Neural progenitor cell (in vitro differentiated cells): ENCODE measurements at regions not wholly inside any gene's neighbourhood (a gene's known extent, or its start where the extent isn't known, plus 50 kb on each side); places are given as distances from the start of the nearest gene placed in this dataset.

Experiments used
- DNase-seq: peaks from one replicate; pipeline ENCODE4 v3.0.0-alpha.2; 2016; ENCODE audit warnings: low spot score
- H2AFZ ChIP-seq: fragments of 200-600 bp; sonication (generic); replicated peaks from 2 replicates; pipeline ENCODE4 v1.6.1; 2016; ENCODE audit warnings: antibody characterized with exemption
- H3F3A ChIP-seq: fragments of 200-600 bp; sonication (generic); 2 replicates; pipeline ENCODE4 v1.6.1; 2016; ENCODE audit warnings: antibody characterized with exemption, low read depth
- H3K27ac ChIP-seq: fragments of 200-600 bp; sonication (generic); 2 replicates; pipeline ENCODE4 v1.5.1; 2016; ENCODE audit warnings: mild to moderate bottlenecking
- H3K27me3 ChIP-seq: fragments of 200-600 bp; sonication (generic); 2 replicates; pipeline ENCODE4 v1.6.1; 2016; ENCODE audit warnings: mild to moderate bottlenecking, moderate library complexity
- H3K36me3 ChIP-seq: fragments of 200-600 bp; sonication (generic); 2 replicates; pipeline ENCODE4 v1.5.1; 2016
- H3K4me1 ChIP-seq: fragments of 200-600 bp; sonication (generic); 2 replicates; pipeline ENCODE4 v1.6.1; 2016; ENCODE audit warnings: mixed run types
- H3K4me2 ChIP-seq: fragments of 200-600 bp; sonication (generic); 2 replicates; pipeline ENCODE4 v1.6.1; 2016
- H3K4me3 ChIP-seq: fragments of 200-600 bp; sonication (generic); 2 replicates; pipeline ENCODE4 v1.5.1; 2016
- H3K79me2 ChIP-seq: fragments of 200-600 bp; sonication (generic); 2 replicates; pipeline ENCODE4 v1.6.1; 2016; ENCODE audit warnings: low read depth
- H3K9ac ChIP-seq: fragments of 200-600 bp; sonication (generic); 2 replicates; pipeline ENCODE4 v1.6.1; 2016
- H3K9me3 ChIP-seq: fragments of 200-600 bp; sonication (generic); 2 replicates; pipeline ENCODE4 v1.5.1; 2016; ENCODE audit warnings: low read depth
- H4K20me1 ChIP-seq: fragments of 200-600 bp; sonication (generic); 2 replicates; pipeline ENCODE4 v1.6.1; 2016; ENCODE audit warnings: low read depth
- H3K27ac Mint-ChIP-seq: 3 replicates; pipeline ENCODE4 v1.8.0; 2021; ENCODE audit warnings: mixed read lengths
- H3K27me3 Mint-ChIP-seq: 2 replicates; pipeline ENCODE4 v1.8.0; 2022; ENCODE audit warnings: low read depth, mild to moderate bottlenecking, inconsistent platforms, moderate library complexity, mixed read lengths; ENCODE audit not compliant: insufficient read depth
- H3K36me3 Mint-ChIP-seq: 3 replicates; pipeline ENCODE4 v1.8.0; 2021; ENCODE audit warnings: mixed read lengths
- H3K4me1 Mint-ChIP-seq: 3 replicates; pipeline ENCODE4 v1.8.0; 2021; ENCODE audit warnings: mixed read lengths
- H3K4me3 Mint-ChIP-seq: 3 replicates; pipeline ENCODE4 v1.8.0; 2021; ENCODE audit warnings: mild to moderate bottlenecking, moderate library complexity, mixed read lengths
- H3K9me3 Mint-ChIP-seq: 3 replicates; pipeline ENCODE4 v1.8.0; 2020; ENCODE audit warnings: mixed read lengths
- EZH2 ChIP-seq: fragments of 200-600 bp; sonication (generic); IDR thresholded peaks from 2 replicates; pipeline ENCODE4 v1.6.1; 2017; ENCODE audit warnings: antibody characterized with exemption, mild to moderate bottlenecking, moderate library complexity
- EZH2phosphoT487 ChIP-seq: fragments of 200-600 bp; sonication (generic); IDR thresholded peaks from 2 replicates; pipeline ENCODE4 v1.6.1; 2017; ENCODE audit warnings: antibody characterized with exemption
- TF ChIP-seq, protein P1 (sequence below): fragments of 200-600 bp; sonication (generic); IDR thresholded peaks from 2 replicates; pipeline ENCODE4 v1.5.1; 2017; ENCODE audit warnings: antibody characterized with exemption, mild to moderate bottlenecking

DNA sequence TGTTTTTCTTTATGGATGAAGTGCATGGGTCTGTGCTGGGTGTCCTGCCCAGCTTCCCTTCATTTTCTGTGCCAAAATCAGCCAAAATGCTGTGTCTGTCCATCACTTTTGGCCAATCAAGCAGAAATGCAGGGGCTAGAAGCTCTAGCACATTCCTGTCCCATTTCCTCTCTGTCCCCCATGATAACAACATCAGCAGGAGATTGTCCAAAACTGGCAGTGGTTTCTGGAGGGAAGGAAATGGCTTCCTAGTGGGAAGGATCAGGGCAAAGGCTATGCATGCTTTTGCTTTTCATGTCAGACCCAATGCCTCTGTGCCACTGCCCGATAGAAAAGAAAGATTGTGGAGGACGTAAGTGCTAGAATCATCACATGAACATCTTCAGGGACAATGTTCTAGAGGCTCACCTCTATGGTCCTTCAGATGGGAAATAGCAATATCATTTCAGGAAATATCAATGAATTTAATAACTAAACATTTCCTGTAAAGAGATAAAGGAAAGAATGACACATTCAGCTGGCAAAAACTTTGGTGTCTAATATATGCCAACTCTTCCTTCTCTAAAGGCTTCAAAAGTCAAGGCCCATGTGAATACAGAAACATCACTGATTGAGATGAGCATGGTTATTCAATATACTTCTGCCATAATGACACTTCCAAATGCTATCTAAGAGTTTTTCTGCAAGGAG lies 107.5 kb downstream of the SETD4 start:
- Histone ChIP-seq H3K9me3 (no peaks in the 10 kb centered on the region), H3K36me3 (no peaks in the 10 kb centered on the region), H4K20me1 (no peaks in the 10 kb centered on the region), H3K9ac (no peak overlapping the region), H3K27ac (no peak overlapping the region), H3F3A (no peaks in the 10 kb centered on the region), H3K27me3 (no peaks in the 10 kb centered on the region), H3K4me1 (no peaks in the 10 kb centered on the region), H2AFZ (no peak overlapping the region), H3K4me2 (no peak overlapping the region), H3K4me3 (no peak overlapping the region), H3K79me2 (no peaks in the 10 kb centered on the region)
- DNase-seq: no peak
- Mint-ChIP-seq H3K9me3 (peaks cover 4% of the 10 kb centered on the region), H3K4me1 (no peaks in the 10 kb centered on the region), H3K36me3 (no peaks in the 10 kb centered on the region), H3K27ac (no peak overlapping the region), H3K4me3 (no peak overlapping the region), H3K27me3 (peaks cover 4% of the 10 kb centered on the region)
- TF ChIP-seq, protein P1, sequence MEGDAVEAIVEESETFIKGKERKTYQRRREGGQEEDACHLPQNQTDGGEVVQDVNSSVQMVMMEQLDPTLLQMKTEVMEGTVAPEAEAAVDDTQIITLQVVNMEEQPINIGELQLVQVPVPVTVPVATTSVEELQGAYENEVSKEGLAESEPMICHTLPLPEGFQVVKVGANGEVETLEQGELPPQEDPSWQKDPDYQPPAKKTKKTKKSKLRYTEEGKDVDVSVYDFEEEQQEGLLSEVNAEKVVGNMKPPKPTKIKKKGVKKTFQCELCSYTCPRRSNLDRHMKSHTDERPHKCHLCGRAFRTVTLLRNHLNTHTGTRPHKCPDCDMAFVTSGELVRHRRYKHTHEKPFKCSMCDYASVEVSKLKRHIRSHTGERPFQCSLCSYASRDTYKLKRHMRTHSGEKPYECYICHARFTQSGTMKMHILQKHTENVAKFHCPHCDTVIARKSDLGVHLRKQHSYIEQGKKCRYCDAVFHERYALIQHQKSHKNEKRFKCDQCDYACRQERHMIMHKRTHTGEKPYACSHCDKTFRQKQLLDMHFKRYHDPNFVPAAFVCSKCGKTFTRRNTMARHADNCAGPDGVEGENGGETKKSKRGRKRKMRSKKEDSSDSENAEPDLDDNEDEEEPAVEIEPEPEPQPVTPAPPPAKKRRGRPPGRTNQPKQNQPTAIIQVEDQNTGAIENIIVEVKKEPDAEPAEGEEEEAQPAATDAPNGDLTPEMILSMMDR: no peak
- TF ChIP-seq EZH2phosphoT487 (no peak), EZH2 (no peak)

GRCh38 chr21:35948982-35949381 lies 111.3 kb downstream of the SETD4 start:
- Histone ChIP-seq H2AFZ (no peak overlapping the region), H3K9ac (no peak overlapping the region), H4K20me1 (no peaks in the 10 kb centered on the region), H3K4me3 (no peak overlapping the region), H3K4me1 (no peaks in the 10 kb centered on the region), H3K9me3 (no peaks in the 10 kb centered on the region), H3K79me2 (no peaks in the 10 kb centered on the region), H3K4me2 (no peak overlapping the region), H3K36me3 (no peaks in the 10 kb centered on the region), H3F3A (no peaks in the 10 kb centered on the region), H3K27me3 (no peaks in the 10 kb centered on the region), H3K27ac (no peak overlapping the region)
- DNase-seq: no peak
- Mint-ChIP-seq H3K4me3 (no peak overlapping the region), H3K4me1 (no peaks in the 10 kb centered on the region), H3K27me3 (no peaks in the 10 kb centered on the region), H3K27ac (no peak overlapping the region), H3K9me3 (peaks cover 1% of the 10 kb centered on the region), H3K36me3 (no peaks in the 10 kb centered on the region)
- TF ChIP-seq, protein P1: no peak
- TF ChIP-seq EZH2: no peak

- Histone ChIP-seq H2AFZ (no peak overlapping the region), H3K4me2 (no peak overlapping the region), H3K36me3 (no peaks in the 10 kb centered on the region), H3K27ac (no peak overlapping the region), H3K79me2 (no peaks in the 10 kb centered on the region), H4K20me1 (no peaks in the 10 kb centered on the region), H3K9ac (no peak overlapping the region), H3K4me3 (no peak overlapping the region), H3K27me3 (no peaks in the 10 kb centered on the region), H3K4me1 (peaks cover under 1% of the 10 kb centered on the region), H3K9me3 (no peaks in the 10 kb centered on the region), H3F3A (no peaks in the 10 kb centered on the region)
- Mint-ChIP-seq H3K9me3 (no peaks in the 10 kb centered on the region), H3K36me3 (no peaks in the 10 kb centered on the region), H3K4me1 (peaks cover 1% of the 10 kb centered on the region), H3K4me3 (no peak overlapping the region), H3K27ac (no peak overlapping the region), H3K27me3 (peaks cover 2% of the 10 kb centered on the region)
- DNase-seq: no peak
- TF ChIP-seq EZH2phosphoT487 (no peak), EZH2 (no peak)
- TF ChIP-seq, protein P1: no peak
Observed at GRCh38 chr21:35945089-35945671, 115.1 kb downstream of the SETD4 start.
